ENCODE measurements at regions not wholly inside any gene's neighbourhood (a gene's known extent, or its start where the extent isn't known, plus 50 kb on each side); places are given as distances from the start of the nearest gene placed in this dataset.

GRCh38 chr4:138455097-138455496 is 212.9 kb upstream of the SLC7A11 start:
- no peak for TF ChIP-seq CTCF (IDR thresholded peaks at IDR 0.05)
- Histone ChIP-seq H3K27me3 (no peaks in the 10 kb centered on the region), H3K4me3 (ENCODE audit: low read depth in 1 of 2, low read length in 1 of 2) (no peak overlapping the region), H3K4me1 (ENCODE audit: control insufficient read depth in 1 of 2, insufficient read depth in 1 of 2, low read depth in 1 of 2, low read length in 1 of 2) (peaks cover 27 to 33% of the 10 kb centered on the region in 2 experiments), H3K9me3 (no peaks in the 10 kb centered on the region), H3K36me3 (no peaks in the 10 kb centered on the region), H3K27ac (no peak overlapping the region)

- no peaks in the 10 kb centered on the region for H3K36me3 ChIP-seq
Measured at GRCh38 chr4:138452826-138453225, 210.7 kb upstream of the SLC7A11 start.

GRCh38 chr4:138451276-138451663 is 209.1 kb upstream of the SLC7A11 start:
- H3K27me3 ChIP-seq, result no peaks in the 10 kb centered on the region
- peaks cover 13 to 17% of the 10 kb centered on the region in 2 experiments for H3K4me1 ChIP-seq (ENCODE audit: control insufficient read depth in 1 of 2, insufficient read depth in 1 of 2, low read depth in 1 of 2, low read length in 1 of 2)
- no peaks in the 10 kb centered on the region for H3K36me3 ChIP-seq
- no peak for TF ChIP-seq CTCF (IDR thresholded peaks at IDR 0.05)
- H3K9me3 ChIP-seq, result no peaks in the 10 kb centered on the region
- H3K4me3 ChIP-seq (ENCODE audit: low read depth in 1 of 2, low read length in 1 of 2), result no peak overlapping the region
- peak overlapping the region; percentile 48 for H3K27ac ChIP-seq

More at GRCh38 chr4:138452826-138453225, 210.7 kb upstream of the SLC7A11 start:
- TF ChIP-seq CTCF (IDR thresholded peaks at IDR 0.05), result no peak
- no peaks in the 10 kb centered on the region for H3K9me3 ChIP-seq
- H3K4me1 ChIP-seq (ENCODE audit: control insufficient read depth in 1 of 2, insufficient read depth in 1 of 2, low read depth in 1 of 2, low read length in 1 of 2), result peaks cover 13 to 17% of the 10 kb centered on the region in 2 experiments
- no peaks in the 10 kb centered on the region for H3K27me3 ChIP-seq
- no peak overlapping the region for H3K4me3 ChIP-seq (ENCODE audit: low read depth in 1 of 2, low read length in 1 of 2)
- H3K27ac ChIP-seq, result no peak overlapping the region

GRCh38 chr4:138450546-138451275 is 208.6 kb upstream of the SLC7A11 start:
- TF ChIP-seq CTCF (IDR thresholded peaks at IDR 0.05), result no peak
- H3K36me3 ChIP-seq, result no peaks in the 10 kb centered on the region

GRCh38 chr4:138449938-138450337 is 207.8 kb upstream of the SLC7A11 start:
- Histone ChIP-seq H3K27ac (no peak overlapping the region), H3K9me3 (no peaks in the 10 kb centered on the region), H3K27me3 (no peaks in the 10 kb centered on the region), H3K4me1 (ENCODE audit: control insufficient read depth in 1 of 2, insufficient read depth in 1 of 2, low read depth in 1 of 2, low read length in 1 of 2) (peaks cover 13 to 17% of the 10 kb centered on the region in 2 experiments), H3K4me3 (ENCODE audit: low read depth in 1 of 2, low read length in 1 of 2) (no peak overlapping the region), H3K36me3 (no peaks in the 10 kb centered on the region)
- TF ChIP-seq CTCF (IDR thresholded peaks at IDR 0.05), result no peak

More at GRCh38 chr4:138450546-138451275, 208.6 kb upstream of the SLC7A11 start:
- Histone ChIP-seq H3K27ac (peak overlapping the region; percentile 48), H3K4me3 (ENCODE audit: low read depth in 1 of 2, low read length in 1 of 2) (no peak overlapping the region), H3K27me3 (no peaks in the 10 kb centered on the region), H3K4me1 (ENCODE audit: control insufficient read depth in 1 of 2, insufficient read depth in 1 of 2, low read depth in 1 of 2, low read length in 1 of 2) (peaks cover 13 to 17% of the 10 kb centered on the region in 2 experiments), H3K9me3 (no peaks in the 10 kb centered on the region)
